IMR-90 (cell line): ENCODE measurements at regions not wholly inside any gene's neighbourhood (a gene's known extent, or its start where the extent isn't known, plus 50 kb on each side); places are given as distances from the start of the nearest gene placed in this dataset.

Experiments
- CTCF ChIP-seq: conservative IDR thresholded peaks from 2 replicates; pipeline ENCODE4 v1.5.1; 2012; ENCODE audit warnings: mild to moderate bottlenecking, low read depth, low read length, improper control_type of control experiment
- MAZ ChIP-seq: IDR thresholded peaks from 2 replicates; pipeline ENCODE4 v1.6.1; 2012; ENCODE audit warnings: low read depth, mild to moderate bottlenecking, low read length, improper control_type of control experiment, moderate library complexity, borderline replicate concordance
- SMC3 ChIP-seq: fragments of 150-350 bp; IDR thresholded peaks from 2 replicates; pipeline ENCODE4 v1.6.1; 2016; ENCODE audit warnings: low read depth, mild to moderate bottlenecking, antibody characterized with exemption, low read length, moderate library complexity

GRCh38 chr9:7324152-7324598 is 475.4 kb downstream of the DMAC1 start:
- no peak for TF ChIP-seq CTCF
- TF ChIP-seq MAZ, result no peak
- TF ChIP-seq SMC3, result no peak
